ENCODE measurements at regions not wholly inside any gene's neighbourhood (a gene's known extent, or its start where the extent isn't known, plus 50 kb on each side); places are given as distances from the start of the nearest gene placed in this dataset.
"Not testable (repeated sequence)": the region's sequence is repeated elsewhere in the genome, so short reads cannot be mapped to it uniquely, and the experiment has no call there.

- no peaks in the 10 kb centered on the region for H3K4me1 Mint-ChIP-seq (ENCODE audit: low read depth)
- H3K4me3 Mint-ChIP-seq: no peak overlapping the region
- DNase-seq (no peak), ATAC-seq (replicated peaks in 1 of 2) (no peak)
- H3K36me3 Mint-ChIP-seq (ENCODE audit: insufficient read depth in 2 of 2): peaks cover 4 to 19% of the 10 kb centered on the region in 2 donors
- H3K9me3 Mint-ChIP-seq: peaks cover 18 to 33% of the 10 kb centered on the region in 2 donors
- H3K27me3 Mint-ChIP-seq (ENCODE audit: low read depth): no peaks in the 10 kb centered on the region
- H3K27ac Mint-ChIP-seq: no peak overlapping the region
Observed at GRCh38 chr20:28562510-28562898, 2695.0 kb upstream of the DEFB115 start.

- not testable (repeated sequence) for H3K27ac Mint-ChIP-seq; H3K4me1 Mint-ChIP-seq (ENCODE audit: low read depth); H3K4me3 Mint-ChIP-seq; ATAC-seq (replicated peaks in 1 of 2); DNase-seq; H3K27me3 Mint-ChIP-seq (ENCODE audit: low read depth)
- Mint-ChIP-seq H3K9me3 (peaks cover 18 to 32% of the 10 kb centered on the region in 2 donors), H3K36me3 (ENCODE audit: insufficient read depth in 2 of 2) (peaks cover 4 to 19% of the 10 kb centered on the region in 2 donors)
Observed at GRCh38 chr20:28562899-28563521, 2694.5 kb upstream of the DEFB115 start.

- ATAC-seq (replicated peaks in 1 of 2); H3K4me1 Mint-ChIP-seq (ENCODE audit: low read depth); H3K27ac Mint-ChIP-seq; DNase-seq; H3K4me3 Mint-ChIP-seq; H3K27me3 Mint-ChIP-seq (ENCODE audit: low read depth): not testable (repeated sequence)
- Mint-ChIP-seq H3K9me3 (peaks cover 18 to 30% of the 10 kb centered on the region in 2 donors), H3K36me3 (ENCODE audit: insufficient read depth in 2 of 2) (peaks cover 4 to 19% of the 10 kb centered on the region in 2 donors)
Observed at GRCh38 chr20:28564024-28564423, 2693.4 kb upstream of the DEFB115 start.

- not testable (repeated sequence) for ATAC-seq (replicated peaks in 1 of 2); H3K27ac Mint-ChIP-seq; H3K4me3 Mint-ChIP-seq; H3K4me1 Mint-ChIP-seq (ENCODE audit: low read depth); DNase-seq; H3K27me3 Mint-ChIP-seq (ENCODE audit: low read depth)
- Mint-ChIP-seq H3K9me3 (peaks cover 23 to 31% of the 10 kb centered on the region in 2 donors), H3K36me3 (ENCODE audit: insufficient read depth in 2 of 2) (peaks cover 4 to 20% of the 10 kb centered on the region in 2 donors)
Observed at GRCh38 chr20:28564688-28565463, 2692.6 kb upstream of the DEFB115 start.

- not testable (repeated sequence) for H3K4me3 Mint-ChIP-seq; H3K27me3 Mint-ChIP-seq (ENCODE audit: low read depth); H3K27ac Mint-ChIP-seq; ATAC-seq (replicated peaks in 1 of 2); H3K4me1 Mint-ChIP-seq (ENCODE audit: low read depth); DNase-seq
- peaks cover 8 to 11% of the 10 kb centered on the region in 2 donors for H3K9me3 Mint-ChIP-seq
- peaks cover 4 to 20% of the 10 kb centered on the region in 2 donors for H3K36me3 Mint-ChIP-seq (ENCODE audit: insufficient read depth in 2 of 2)
Observed at GRCh38 chr20:28575991-28576390, 2681.5 kb upstream of the DEFB115 start.

DNA sequence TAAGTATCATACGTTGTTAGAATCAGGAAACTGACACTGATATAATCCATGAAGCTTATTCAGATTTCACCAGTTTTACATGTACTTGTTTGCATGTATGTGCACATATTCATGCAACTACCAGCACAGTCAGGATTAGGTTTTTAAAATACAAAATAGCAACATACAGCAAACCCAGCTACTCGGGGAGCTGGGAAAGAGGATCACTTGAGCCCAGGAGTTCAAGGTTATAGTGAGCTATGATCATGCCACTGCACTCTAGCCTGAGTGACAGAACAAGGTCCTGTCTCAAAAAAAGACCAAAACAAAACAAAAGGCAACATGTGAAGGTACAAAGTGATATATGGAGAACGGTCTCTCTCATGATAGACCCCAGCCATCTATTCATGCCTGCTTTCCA is 2665.8 kb upstream of the DEFB115 start:
- not testable (repeated sequence) for H3K9me3 Mint-ChIP-seq; H3K27ac Mint-ChIP-seq; ATAC-seq (replicated peaks in 1 of 2); H3K4me1 Mint-ChIP-seq (ENCODE audit: low read depth); H3K27me3 Mint-ChIP-seq (ENCODE audit: low read depth); DNase-seq; H3K36me3 Mint-ChIP-seq (ENCODE audit: insufficient read depth in 2 of 2); H3K4me3 Mint-ChIP-seq

DNA sequence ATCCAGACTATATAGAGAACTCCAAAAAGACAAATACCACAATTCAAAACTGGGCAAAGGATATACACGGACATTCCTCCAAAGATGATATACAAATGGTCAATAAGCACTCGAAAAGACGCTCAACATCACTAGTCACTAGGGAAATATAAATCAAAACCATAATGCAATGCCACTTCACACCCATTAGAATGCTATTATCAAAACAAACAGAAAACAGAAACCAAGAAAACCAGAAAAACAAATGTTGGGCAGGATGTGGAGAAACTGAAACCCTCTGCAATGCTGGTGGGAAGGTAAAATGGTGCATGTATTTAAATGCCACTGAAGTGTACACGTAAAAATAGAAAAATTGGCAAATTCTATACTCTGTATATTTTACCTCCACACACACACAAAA is 2664.1 kb upstream of the DEFB115 start:
- ATAC-seq (replicated peaks in 1 of 2); H3K27ac Mint-ChIP-seq; DNase-seq; H3K27me3 Mint-ChIP-seq (ENCODE audit: low read depth); H3K36me3 Mint-ChIP-seq (ENCODE audit: insufficient read depth in 2 of 2); H3K9me3 Mint-ChIP-seq: not testable (repeated sequence)
- H3K4me3 Mint-ChIP-seq: peak overlapping the region in 1 of 2 donors; percentile 32
- peaks cover 17% of the 10 kb centered on the region for H3K4me1 Mint-ChIP-seq (ENCODE audit: low read depth)

- not testable (repeated sequence) for H3K27me3 Mint-ChIP-seq (ENCODE audit: low read depth); H3K4me3 Mint-ChIP-seq; DNase-seq; H3K9me3 Mint-ChIP-seq; H3K36me3 Mint-ChIP-seq (ENCODE audit: insufficient read depth in 2 of 2); ATAC-seq (replicated peaks in 1 of 2); H3K27ac Mint-ChIP-seq
- H3K4me1 Mint-ChIP-seq (ENCODE audit: low read depth): peaks cover 17% of the 10 kb centered on the region
Observed at GRCh38 chr20:28594476-28594875, 2663.0 kb upstream of the DEFB115 start.

GRCh38 chr20:28602006-28602402 is 2655.5 kb upstream of the DEFB115 start:
- H3K27me3 Mint-ChIP-seq (ENCODE audit: low read depth); DNase-seq; ATAC-seq (replicated peaks in 1 of 2); H3K9me3 Mint-ChIP-seq; H3K36me3 Mint-ChIP-seq (ENCODE audit: insufficient read depth in 2 of 2): not testable (repeated sequence)
- Mint-ChIP-seq H3K4me1 (ENCODE audit: low read depth) (peaks cover 26% of the 10 kb centered on the region), H3K27ac (peak overlapping the region; percentile 98), H3K4me3 (peak overlapping the region; percentile 71 to 96)

DNA sequence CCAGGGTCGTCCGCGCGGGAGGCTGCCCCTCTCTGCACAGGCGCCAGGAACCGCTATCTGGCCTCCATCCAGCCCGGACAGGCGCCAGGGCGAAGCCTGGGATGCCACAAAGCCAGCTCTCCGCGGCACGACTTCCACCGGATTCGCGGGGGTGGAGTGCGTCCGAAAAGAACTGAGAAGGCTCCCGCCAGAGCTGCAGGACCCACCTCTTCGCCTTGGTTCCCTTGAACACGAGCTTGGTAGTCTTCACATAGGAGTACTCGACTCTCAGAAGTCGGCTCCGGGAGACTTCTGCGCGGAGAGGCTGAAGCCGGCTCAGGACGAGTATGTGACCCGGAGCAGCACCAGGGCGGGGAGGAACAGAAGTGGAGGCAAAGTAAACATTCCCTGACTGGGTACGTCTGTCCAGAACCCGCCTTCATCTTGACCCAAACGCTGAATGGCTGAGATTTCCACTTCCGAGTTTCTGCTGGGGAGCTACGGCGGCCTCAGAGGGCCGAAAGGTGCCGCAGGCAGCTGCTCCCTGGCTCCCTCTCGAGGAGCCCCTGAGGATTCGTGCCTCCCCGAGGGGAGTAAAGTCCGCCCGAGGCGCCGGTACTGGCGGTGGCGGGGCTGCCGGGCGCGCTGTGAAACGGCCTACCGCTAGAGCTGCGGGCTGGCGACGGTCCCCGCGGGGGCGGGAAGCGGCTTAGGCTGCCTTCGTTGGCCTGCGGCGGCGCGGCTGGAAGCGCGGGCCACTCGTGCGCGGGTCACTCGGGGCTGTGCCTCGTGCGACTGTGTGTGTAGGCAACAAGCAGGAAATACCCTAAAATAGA is 2654.9 kb upstream of the DEFB115 start:
- ATAC-seq (replicated peaks in 1 of 2) (peak; percentile 97), DNase-seq (peak; percentile 83 to 85)
- Mint-ChIP-seq H3K27ac (peak overlapping the region; percentile 98), H3K4me1 (ENCODE audit: low read depth) (peaks cover 26% of the 10 kb centered on the region), H3K4me3 (peak overlapping the region; percentile 71 to 96)
- not testable (repeated sequence) for H3K27me3 Mint-ChIP-seq (ENCODE audit: low read depth); H3K36me3 Mint-ChIP-seq (ENCODE audit: insufficient read depth in 2 of 2); H3K9me3 Mint-ChIP-seq

DNA sequence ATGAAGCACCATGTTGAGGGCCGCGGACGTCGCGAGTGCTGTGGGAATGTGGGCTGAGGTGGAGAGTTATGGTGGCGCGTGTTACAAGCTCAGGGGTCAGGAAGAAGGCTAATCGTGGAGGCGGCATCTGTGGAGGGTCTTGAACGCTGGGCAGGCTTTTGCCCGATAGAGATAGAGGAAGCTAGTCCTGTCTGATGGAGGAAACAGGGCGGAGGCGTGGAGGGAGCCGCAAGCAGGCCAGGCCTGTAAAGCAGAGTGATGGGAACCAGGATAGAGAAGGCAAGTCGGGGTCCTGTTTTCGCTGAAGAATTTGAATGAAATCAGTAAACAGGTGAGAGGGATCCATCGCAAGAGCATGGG is 2654.3 kb upstream of the DEFB115 start:
- H3K36me3 Mint-ChIP-seq (ENCODE audit: insufficient read depth in 2 of 2); H3K9me3 Mint-ChIP-seq; ATAC-seq (replicated peaks in 1 of 2); H3K27me3 Mint-ChIP-seq (ENCODE audit: low read depth); DNase-seq: not testable (repeated sequence)
- Mint-ChIP-seq H3K4me1 (ENCODE audit: low read depth) (peaks cover 21% of the 10 kb centered on the region), H3K4me3 (peak overlapping the region; percentile 71 to 96), H3K27ac (peak overlapping the region; percentile 7)

- H3K27me3 Mint-ChIP-seq (ENCODE audit: low read depth): no peaks in the 10 kb centered on the region
- no peak for DNase-seq
- no peak overlapping the region for H3K4me3 Mint-ChIP-seq
- no peaks in the 10 kb centered on the region for H3K4me1 Mint-ChIP-seq (ENCODE audit: low read depth)
- peaks cover 13 to 23% of the 10 kb centered on the region in 2 donors for H3K9me3 Mint-ChIP-seq
- no peak overlapping the region for H3K27ac Mint-ChIP-seq
- no peak for ATAC-seq (replicated peaks in 1 of 2)
- peaks cover 7 to 19% of the 10 kb centered on the region in 2 donors for H3K36me3 Mint-ChIP-seq (ENCODE audit: insufficient read depth in 2 of 2)
Observed at GRCh38 chr20:28616354-28616753, 2641.1 kb upstream of the DEFB115 start.
